Activated CD4-positive, alpha-beta T cell treated with anti-CD3 and anti-CD28 coated beads for 36 hours (primary cell): ENCODE measurements at regions not wholly inside any gene's neighbourhood (a gene's known extent, or its start where the extent isn't known, plus 50 kb on each side); places are given as distances from the start of the nearest gene placed in this dataset.

Experiments used
- ATAC-seq: fragments of 200-7000 bp; cut with Tn5 transposase; one replicate; pipeline ENCODE4 v1.10.0; 2021; ENCODE audit warnings: mild to moderate bottlenecking, moderate library complexity
- CTCF ChIA-PET: fragments of 350-600 bp; sonication (Branson Sonifier 250); formaldehyde crosslinking; loops from one replicate; lab custom pipeline; 2021; ENCODE audit warnings: antibody characterized with exemption; lab: Charles Lee
- POLR2A ChIA-PET: fragments of 350-600 bp; sonication (Branson Sonifier 250); formaldehyde crosslinking; loops from one replicate; lab custom pipeline; 2021; ENCODE audit warnings: antibody characterized with exemption, inconsistent platforms; lab: Charles Lee
- DNase-seq: peaks from one replicate; pipeline ENCODE4 v3.0.0-alpha.2; 2020
- H3K27ac Mint-ChIP-seq: one replicate; pipeline ENCODE4 v1.8.0; 2021; ENCODE audit warnings: mixed read lengths
- H3K27me3 Mint-ChIP-seq: one replicate; pipeline ENCODE4 v1.8.0; 2021; ENCODE audit warnings: mixed read lengths
- H3K36me3 Mint-ChIP-seq: one replicate; pipeline ENCODE4 v1.8.0; 2021; ENCODE audit warnings: low read depth, mixed read lengths
- H3K4me1 Mint-ChIP-seq: one replicate; pipeline ENCODE4 v1.8.0; 2021; ENCODE audit warnings: mixed read lengths
- H3K4me3 Mint-ChIP-seq: one replicate; pipeline ENCODE4 v1.8.0; 2021; ENCODE audit warnings: mild to moderate bottlenecking, moderate library complexity, mixed read lengths
- H3K9me3 Mint-ChIP-seq: one replicate; pipeline ENCODE4 v1.8.0; 2021; ENCODE audit warnings: low read depth, mixed read lengths
- intact Hi-C, 2 experiments: fragments of 100-400 bp; cut with DNase I in 1 of 2; cut with micrococcal nuclease in 1 of 2; formaldehyde crosslinking; loops; one replicate each; pipeline versions ENCODE4 v1.14.2 to v1.15.1; 2022 to 2024; cut with DNase I, micrococcal nuclease

DNA sequence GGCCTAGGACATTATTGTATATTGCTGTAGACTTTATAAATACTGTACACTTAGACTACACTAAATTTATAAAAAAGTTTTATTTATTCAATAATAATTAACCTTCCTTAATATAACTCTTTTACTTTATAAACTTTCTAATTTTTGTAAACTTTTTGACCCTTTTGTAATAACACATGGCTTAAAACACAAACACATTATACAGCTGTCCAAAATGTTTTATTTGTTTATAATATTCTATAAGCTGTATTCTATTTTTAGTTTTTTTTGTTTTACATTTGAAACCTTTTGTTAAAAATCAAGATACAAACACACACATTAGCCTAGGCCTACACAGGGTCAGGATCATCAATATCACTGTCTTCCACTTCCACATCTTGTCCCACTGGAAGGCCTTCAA is 190.0 kb downstream of the BMP4 start:
- H3K27ac Mint-ChIP-seq, result no peak overlapping the region
- intact Hi-C loops, result no loop called here
- POLR2A ChIA-PET, result no interaction called here
- no peak overlapping the region for H3K4me3 Mint-ChIP-seq
- DNase-seq (no peak), ATAC-seq (no peak)
- H3K4me1 Mint-ChIP-seq, result no peaks in the 10 kb centered on the region
- H3K36me3 Mint-ChIP-seq, result no peaks in the 10 kb centered on the region
- CTCF ChIA-PET, result no interaction called here
- peaks cover 2% of the 10 kb centered on the region for H3K9me3 Mint-ChIP-seq
- H3K27me3 Mint-ChIP-seq, result no peaks in the 10 kb centered on the region

DNA sequence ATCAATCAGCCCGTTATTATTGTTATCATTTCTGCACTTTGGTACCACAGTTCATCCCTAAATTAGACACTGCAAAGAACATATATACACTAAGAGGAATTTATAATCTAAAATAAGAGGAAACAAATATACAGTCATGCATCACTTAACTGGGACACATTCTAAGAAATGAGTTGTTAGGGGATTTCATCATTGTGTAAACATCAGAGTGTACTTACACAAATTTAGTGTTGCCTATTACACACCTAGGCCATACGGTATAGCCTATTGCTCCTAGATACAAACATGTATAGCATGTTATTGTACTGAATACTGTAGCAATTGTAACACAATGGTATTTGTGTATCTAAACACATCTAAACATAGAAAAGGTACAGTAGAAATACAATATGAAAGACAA is 190.5 kb downstream of the BMP4 start:
- Mint-ChIP-seq H3K36me3 (no peaks in the 10 kb centered on the region), H3K27ac (no peak overlapping the region), H3K4me3 (no peak overlapping the region), H3K27me3 (no peaks in the 10 kb centered on the region), H3K9me3 (peaks cover 5% of the 10 kb centered on the region), H3K4me1 (no peaks in the 10 kb centered on the region)
- POLR2A ChIA-PET, result no interaction called here
- ATAC-seq (no peak), DNase-seq (no peak)
- intact Hi-C loops, result no loop called here
- CTCF ChIA-PET, result no interaction called here

DNA sequence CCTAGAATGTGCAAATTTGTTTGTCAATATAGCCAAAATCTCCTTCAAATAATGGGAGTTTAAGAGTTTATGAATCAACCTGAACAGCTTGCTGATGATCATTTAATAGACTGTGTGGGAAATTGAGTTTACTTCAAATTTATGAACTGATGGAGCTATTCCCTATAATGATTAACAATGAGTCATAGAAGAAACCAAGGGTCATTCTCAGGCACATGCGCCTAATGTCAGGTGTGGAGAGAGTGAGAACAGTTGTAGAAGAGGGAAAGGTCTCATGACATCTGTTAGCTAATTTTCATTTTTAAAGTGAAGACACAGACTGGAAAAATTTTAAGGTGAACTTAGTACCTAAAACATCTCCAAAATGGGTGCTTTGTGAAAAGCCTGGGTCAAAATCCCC is 191.8 kb downstream of the BMP4 start:
- DNase-seq (no peak), ATAC-seq (no peak)
- H3K9me3 Mint-ChIP-seq, result peaks cover 5% of the 10 kb centered on the region
- no peak overlapping the region for H3K27ac Mint-ChIP-seq
- intact Hi-C loops, result no loop called here
- POLR2A ChIA-PET, result no interaction called here
- no peaks in the 10 kb centered on the region for H3K4me1 Mint-ChIP-seq
- CTCF ChIA-PET, result no interaction called here
- H3K27me3 Mint-ChIP-seq, result no peaks in the 10 kb centered on the region
- no peak overlapping the region for H3K4me3 Mint-ChIP-seq
- no peaks in the 10 kb centered on the region for H3K36me3 Mint-ChIP-seq

DNA sequence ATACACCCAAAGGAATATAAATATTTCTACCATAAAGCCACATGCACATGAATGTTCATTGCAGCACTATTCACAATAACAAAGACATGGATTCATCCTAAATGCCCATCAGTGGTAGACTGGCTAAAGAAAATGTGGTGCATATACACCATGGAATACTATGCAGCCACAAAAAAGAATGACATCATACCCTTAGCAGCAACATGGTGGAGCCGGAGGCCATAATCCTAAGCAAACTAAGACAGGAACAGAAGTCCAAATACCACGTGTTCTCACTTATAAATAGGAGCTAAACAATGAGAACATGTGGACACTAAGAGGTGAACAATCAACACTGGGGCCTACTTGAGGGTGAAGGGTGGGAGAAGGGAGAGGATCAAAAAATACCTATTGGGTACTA is 198.5 kb downstream of the BMP4 start:
- ChIA-PET CTCF (no interaction called here), POLR2A (no interaction called here)
- Mint-ChIP-seq H3K27me3 (no peaks in the 10 kb centered on the region), H3K9me3 (peaks cover 7% of the 10 kb centered on the region), H3K36me3 (no peaks in the 10 kb centered on the region), H3K4me3 (no peak overlapping the region), H3K4me1 (no peaks in the 10 kb centered on the region), H3K27ac (no peak overlapping the region)
- no peak for ATAC-seq
- intact Hi-C loops, result no loop called here
- no peak for DNase-seq

DNA sequence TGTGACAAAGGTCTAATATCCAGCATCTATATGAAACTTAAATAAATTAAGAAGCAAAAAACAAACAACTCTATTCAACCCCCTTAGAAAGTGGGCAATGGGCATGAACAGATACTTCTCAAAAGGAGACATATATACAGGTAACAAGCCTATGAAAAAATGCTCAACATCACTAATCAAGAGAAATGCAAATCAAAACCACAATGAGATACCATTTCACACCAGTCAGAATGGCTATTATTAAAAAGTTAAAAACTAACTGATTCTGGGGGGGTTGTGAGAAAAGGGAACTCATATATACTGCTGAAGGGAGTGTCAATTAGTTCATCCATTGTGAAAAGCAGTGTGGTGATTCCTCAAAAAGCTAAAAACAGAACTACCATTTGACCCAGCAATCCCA is 198.9 kb downstream of the BMP4 start:
- ChIA-PET CTCF (no interaction called here), POLR2A (no interaction called here)
- H3K9me3 Mint-ChIP-seq, result peaks cover 7% of the 10 kb centered on the region
- H3K27me3 Mint-ChIP-seq, result no peaks in the 10 kb centered on the region
- H3K36me3 Mint-ChIP-seq, result no peaks in the 10 kb centered on the region
- H3K27ac Mint-ChIP-seq, result no peak overlapping the region
- H3K4me3 Mint-ChIP-seq, result no peak overlapping the region
- DNase-seq, result no peak
- intact Hi-C loops, result no loop called here
- no peak for ATAC-seq
- H3K4me1 Mint-ChIP-seq, result no peaks in the 10 kb centered on the region

DNA sequence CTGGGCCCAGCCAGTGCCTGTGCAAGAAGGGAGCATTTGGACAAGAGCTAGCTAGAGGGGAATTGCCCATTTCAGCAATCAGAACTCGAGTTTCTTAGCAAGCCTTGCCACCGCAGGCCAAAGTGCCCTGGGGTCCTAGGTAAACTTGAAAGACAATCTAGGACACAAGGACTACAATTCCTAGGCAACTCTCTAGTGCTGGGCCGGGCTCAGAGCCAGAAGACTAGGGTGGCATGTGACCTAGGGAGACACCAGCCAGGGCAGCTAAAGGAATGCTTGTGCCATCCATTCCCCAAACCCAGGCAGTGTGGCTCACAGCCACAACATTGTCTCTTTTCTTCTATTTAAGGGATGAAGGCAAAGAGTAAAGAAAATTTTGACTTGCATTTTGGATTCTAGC is 205.0 kb downstream of the BMP4 start:
- Mint-ChIP-seq H3K27ac (no peak overlapping the region), H3K36me3 (no peaks in the 10 kb centered on the region), H3K4me1 (no peaks in the 10 kb centered on the region), H3K9me3 (no peaks in the 10 kb centered on the region), H3K4me3 (no peak overlapping the region), H3K27me3 (no peaks in the 10 kb centered on the region)
- POLR2A ChIA-PET, result no interaction called here
- intact Hi-C loops, result no loop called here
- ATAC-seq, result no peak
- CTCF ChIA-PET, result no interaction called here
- no peak for DNase-seq

DNA sequence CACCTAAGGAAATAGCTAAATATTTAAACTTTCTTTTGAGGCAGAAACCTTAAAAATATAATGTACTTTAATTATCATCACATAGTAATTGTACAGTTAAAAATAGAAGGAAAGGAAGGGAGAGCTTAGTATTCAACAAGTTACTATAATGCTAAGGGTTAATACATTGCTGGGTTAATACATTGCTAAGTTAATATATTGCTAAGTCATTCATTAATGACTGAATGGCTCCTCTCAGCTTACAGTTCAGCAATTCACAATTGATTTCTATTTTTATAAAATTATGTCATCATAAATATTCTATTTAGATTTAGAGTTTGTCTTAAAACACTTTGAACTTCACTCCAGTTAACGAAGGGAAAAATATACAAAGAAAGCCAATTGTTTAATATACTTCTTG is 207.9 kb downstream of the BMP4 start:
- H3K4me3 Mint-ChIP-seq, result no peak overlapping the region
- ChIA-PET POLR2A (no interaction called here), CTCF (no interaction called here)
- no peaks in the 10 kb centered on the region for H3K4me1 Mint-ChIP-seq
- intact Hi-C loops, result no loop called here
- H3K27ac Mint-ChIP-seq, result no peak overlapping the region
- no peaks in the 10 kb centered on the region for H3K27me3 Mint-ChIP-seq
- DNase-seq (no peak), ATAC-seq (no peak)
- H3K36me3 Mint-ChIP-seq, result no peaks in the 10 kb centered on the region
- H3K9me3 Mint-ChIP-seq, result no peaks in the 10 kb centered on the region

DNA sequence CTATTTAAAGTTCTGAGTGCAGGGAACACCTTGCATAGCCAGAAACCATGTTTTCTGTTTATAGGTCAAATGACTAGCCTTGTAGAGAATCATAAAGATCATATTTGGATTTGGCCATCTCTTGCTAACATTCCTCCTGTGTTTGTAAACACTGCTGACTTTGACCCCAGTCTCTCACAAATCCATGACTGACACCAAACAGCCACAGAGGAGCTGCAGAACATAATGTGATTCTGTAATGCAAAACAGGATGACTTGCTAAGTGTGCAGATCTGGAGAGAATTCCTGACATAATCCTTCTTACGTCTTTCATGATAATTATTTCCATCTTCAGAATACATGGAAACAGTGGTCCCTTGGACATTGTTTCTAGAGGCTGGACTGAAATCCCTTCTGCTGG is 211.8 kb downstream of the BMP4 start:
- ATAC-seq (no peak), DNase-seq (no peak)
- no peak overlapping the region for H3K27ac Mint-ChIP-seq
- intact Hi-C loops, result no loop called here
- no peaks in the 10 kb centered on the region for H3K27me3 Mint-ChIP-seq
- no peaks in the 10 kb centered on the region for H3K36me3 Mint-ChIP-seq
- POLR2A ChIA-PET, result no interaction called here
- H3K4me1 Mint-ChIP-seq, result no peaks in the 10 kb centered on the region
- H3K9me3 Mint-ChIP-seq, result no peaks in the 10 kb centered on the region
- CTCF ChIA-PET, result no interaction called here
- H3K4me3 Mint-ChIP-seq, result no peak overlapping the region

DNA sequence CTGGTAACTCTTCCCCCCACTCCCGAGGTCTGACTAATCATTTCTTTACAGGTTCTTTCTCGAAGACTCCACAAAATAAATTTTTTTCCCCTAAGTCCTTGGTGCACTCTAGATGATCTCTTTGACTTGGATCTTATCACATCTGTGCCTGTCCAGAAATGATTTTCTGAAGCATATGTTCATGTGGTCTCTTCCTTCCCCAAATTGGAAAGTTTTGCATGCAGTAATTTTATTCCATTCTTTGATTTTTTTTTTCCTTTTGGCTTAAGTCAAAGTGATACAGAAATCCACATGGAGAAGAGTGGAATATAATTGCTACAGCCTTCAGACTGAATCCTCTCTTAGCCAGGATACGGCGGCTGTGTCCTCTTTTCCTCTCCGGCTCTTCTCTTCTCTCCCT is 213.3 kb downstream of the BMP4 start:
- no peak overlapping the region for H3K4me3 Mint-ChIP-seq
- intact Hi-C loops, result no loop called here
- DNase-seq, result no peak
- no peak overlapping the region for H3K27ac Mint-ChIP-seq
- H3K4me1 Mint-ChIP-seq, result no peaks in the 10 kb centered on the region
- no peak for ATAC-seq
- POLR2A ChIA-PET, result no interaction called here
- H3K27me3 Mint-ChIP-seq, result no peaks in the 10 kb centered on the region
- CTCF ChIA-PET, result no interaction called here
- no peaks in the 10 kb centered on the region for H3K36me3 Mint-ChIP-seq
- no peaks in the 10 kb centered on the region for H3K9me3 Mint-ChIP-seq

DNA sequence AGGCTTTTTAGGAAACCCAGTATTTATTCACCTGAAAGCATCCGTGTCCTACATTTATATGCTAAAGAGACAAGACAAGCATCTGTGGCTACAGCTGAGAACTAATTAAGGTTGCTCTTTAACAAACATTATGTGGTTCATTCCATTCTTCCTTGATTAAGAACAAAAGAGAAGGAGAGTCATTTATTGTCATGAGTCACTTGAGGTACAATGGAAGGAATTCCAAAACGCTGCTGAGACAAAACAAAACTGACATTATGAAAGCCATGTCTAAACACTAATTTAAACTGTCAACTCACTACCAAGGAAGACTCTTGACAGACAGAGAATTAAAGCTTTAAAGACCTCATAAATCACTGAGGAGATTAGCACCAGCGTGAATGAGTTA is 214.4 kb downstream of the BMP4 start:
- ATAC-seq, result no peak
- ChIA-PET CTCF (no interaction called here), POLR2A (no interaction called here)

DNA sequence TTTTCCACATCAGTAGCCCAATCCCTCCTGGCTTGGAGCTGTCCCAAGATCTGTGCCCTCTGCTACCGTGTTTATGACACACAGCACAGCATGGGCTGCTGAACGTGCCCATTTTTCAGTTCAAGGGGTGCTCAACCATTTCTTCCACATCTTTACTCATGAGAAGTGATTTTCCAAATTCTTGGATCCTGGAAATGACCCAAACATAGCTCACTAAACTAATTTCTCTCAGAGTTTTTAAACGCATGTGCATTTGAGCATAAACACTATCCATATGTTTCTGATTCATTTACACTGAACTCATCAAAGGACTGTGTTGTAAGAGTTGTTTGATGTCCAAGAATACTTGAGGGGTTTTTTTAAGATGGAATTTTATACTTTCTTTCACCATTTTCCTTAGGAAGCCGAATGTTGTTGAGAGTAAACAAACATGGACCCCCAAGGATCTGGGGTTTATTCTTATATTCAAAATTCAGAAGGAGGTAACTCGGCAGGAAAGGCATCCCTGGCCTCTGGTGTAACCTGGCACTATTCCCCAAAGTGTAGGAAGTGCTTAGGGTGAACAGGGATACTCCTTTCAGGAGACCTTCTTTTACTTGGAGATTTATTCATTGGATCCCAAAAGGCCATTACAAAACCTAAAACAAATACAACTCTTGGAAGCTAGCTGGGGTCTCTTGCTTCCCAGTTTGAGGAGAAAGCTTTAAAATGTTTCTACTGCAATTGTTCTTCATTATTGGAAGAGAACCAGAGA is 215.0 kb downstream of the BMP4 start:
- H3K27me3 Mint-ChIP-seq, result peaks cover 2% of the 10 kb centered on the region
- CTCF ChIA-PET, result no interaction called here
- ATAC-seq, result no peak
- POLR2A ChIA-PET, result no interaction called here
- no peak overlapping the region for H3K27ac Mint-ChIP-seq
- H3K36me3 Mint-ChIP-seq, result no peaks in the 10 kb centered on the region
- H3K4me3 Mint-ChIP-seq, result no peak overlapping the region
- H3K4me1 Mint-ChIP-seq, result no peaks in the 10 kb centered on the region
- DNase-seq, result no peak
- intact Hi-C loops, result no loop called here
- H3K9me3 Mint-ChIP-seq, result no peaks in the 10 kb centered on the region

More for the DNA sequence above, 214.4 kb downstream of the BMP4 start:
- H3K9me3 Mint-ChIP-seq, result no peaks in the 10 kb centered on the region
- H3K4me3 Mint-ChIP-seq, result no peak overlapping the region
- H3K4me1 Mint-ChIP-seq, result no peaks in the 10 kb centered on the region
- intact Hi-C loops, result no loop called here
- H3K27me3 Mint-ChIP-seq, result peaks cover 2% of the 10 kb centered on the region
- no peaks in the 10 kb centered on the region for H3K36me3 Mint-ChIP-seq
- DNase-seq, result no peak
- H3K27ac Mint-ChIP-seq, result no peak overlapping the region

DNA sequence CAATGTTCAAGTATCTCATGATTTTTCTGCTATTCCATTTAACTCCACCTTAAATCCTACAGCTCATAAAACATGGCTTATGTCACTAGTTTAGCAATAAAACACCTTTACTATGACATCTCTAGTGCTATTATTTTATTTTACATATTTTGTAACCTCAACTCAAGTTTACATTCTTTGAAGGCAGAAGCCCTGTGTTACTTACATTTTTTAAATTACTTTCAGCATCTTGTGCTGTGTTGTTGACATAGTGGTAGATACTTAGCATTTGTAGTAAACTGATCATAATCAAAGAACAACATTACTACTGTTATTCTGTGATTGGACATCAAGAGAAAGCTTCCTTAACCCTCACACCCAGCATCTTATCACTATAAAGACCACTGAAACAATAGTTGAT is 216.1 kb downstream of the BMP4 start:
- DNase-seq (no peak), ATAC-seq (no peak)
- no peaks in the 10 kb centered on the region for H3K36me3 Mint-ChIP-seq
- CTCF ChIA-PET, result no interaction called here
- no peaks in the 10 kb centered on the region for H3K9me3 Mint-ChIP-seq
- intact Hi-C loops, result no loop called here
- peaks cover 2% of the 10 kb centered on the region for H3K27me3 Mint-ChIP-seq
- no peak overlapping the region for H3K4me3 Mint-ChIP-seq
- no peak overlapping the region for H3K27ac Mint-ChIP-seq
- POLR2A ChIA-PET, result no interaction called here
- H3K4me1 Mint-ChIP-seq, result no peaks in the 10 kb centered on the region

DNA sequence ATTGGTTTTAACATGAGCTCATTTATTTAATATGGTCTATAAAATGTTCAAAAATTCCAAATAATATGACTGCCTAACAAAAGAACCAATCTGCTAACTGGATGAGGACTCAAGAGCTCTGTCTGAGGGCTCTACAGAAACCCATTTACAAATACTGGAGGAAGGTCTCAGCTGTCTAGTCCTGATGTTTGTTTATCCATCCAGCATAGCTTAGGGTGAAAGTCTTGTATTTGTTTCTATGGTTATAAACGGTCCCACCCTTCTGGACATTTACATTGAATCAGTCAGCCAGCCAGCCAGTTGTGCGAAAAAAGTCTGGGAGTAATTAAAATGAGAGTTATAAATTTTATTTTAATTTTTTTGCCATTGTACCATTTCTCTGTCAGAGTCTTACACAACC is 220.7 kb downstream of the BMP4 start:
- H3K9me3 Mint-ChIP-seq, result no peaks in the 10 kb centered on the region
- no peaks in the 10 kb centered on the region for H3K4me1 Mint-ChIP-seq
- ATAC-seq (no peak), DNase-seq (no peak)
- POLR2A ChIA-PET, result no interaction called here
- CTCF ChIA-PET, result interaction anchor here (0.7 kb wide), 1 partner anchor 14 kb away, joined by 3 read pairs; no protein-coding TSS in a partner anchor
- no peaks in the 10 kb centered on the region for H3K36me3 Mint-ChIP-seq
- intact Hi-C loops, result no loop called here
- no peak overlapping the region for H3K27ac Mint-ChIP-seq
- peaks cover 2% of the 10 kb centered on the region for H3K27me3 Mint-ChIP-seq
- H3K4me3 Mint-ChIP-seq, result no peak overlapping the region
